HepG2 (cell line): ENCODE measurements at regions not wholly inside any gene's neighbourhood (a gene's known extent, or its start where the extent isn't known, plus 50 kb on each side); places are given as distances from the start of the nearest gene placed in this dataset.
A peak's percentile ranks its signal among the peaks of the same experiment; 100 is the strongest.

Experiments used
- ATAC-seq: fragments of 200-7000 bp; cut with Tn5 transposase; 3 replicates; pipeline ENCODE4 v1.9.1; 2020; ENCODE audit warnings: mild to moderate bottlenecking, moderate library complexity
- BruUV-seq: library from RNA; stranded (reverse); fragments of 400-500 nt; replicated peaks from 2 replicates; lab custom pipeline; 2021; lab: Mats Ljungman, UMichigan
- CTCF ChIA-PET: fragments of 300-600 bp; formaldehyde crosslinking; extraction: SDS; loops from one replicate; lab custom pipeline; 2021; ENCODE audit warnings: low total read pairs, inconsistent platforms, low intra/inter-chr PET ratio; lab: Yijun Ruan, JAX
- POLR2A ChIA-PET: fragments of 350-600 bp; sonication (Branson Sonifier 250); formaldehyde crosslinking; loops from one replicate; lab custom pipeline; 2020; ENCODE audit warnings: antibody characterized with exemption, inconsistent platforms; lab: Yijun Ruan, JAX
- DNase-seq: peaks from one replicate; pipeline ENCODE4 v3.0.0-alpha.2; 2015; ENCODE audit warnings: low spot score
- FAIRE-seq: peaks from 3 replicates; lab custom pipeline; 2011; peaks lifted over from hg19 to GRCh38; lab: Jason Lieb, UNC
- H2AFZ ChIP-seq: one replicate; pipeline ENCODE4 v1.6.1; 2011; ENCODE audit warnings: low read length, inconsistent platforms
- H3K27ac ChIP-seq: fragments of 300-600 bp; 3 replicates; pipeline ENCODE4 v1.8.0; 2011; ENCODE audit warnings: mixed run types, mild to moderate bottlenecking, mixed read lengths, low read length, inconsistent platforms; ENCODE audit not compliant: insufficient read depth; ENCODE audit errors: extremely low read length
- H3K27me3 ChIP-seq, 2 experiments: fragments of 200-600 bp in 1 of 2; 2 replicates in 1 of 2; 3 replicates in 1 of 2; pipeline versions ENCODE4 v1.6.0 to v1.8.0; 2011; ENCODE audit warnings: low read length in 2 of 2, mild to moderate bottlenecking in 2 of 2, moderate library complexity in 2 of 2, inconsistent platforms in 1 of 2; ENCODE audit not compliant: insufficient read depth in 2 of 2, control insufficient read depth in 1 of 2
- H3K36me3 ChIP-seq, 2 experiments: fragments of 200-600 bp in 1 of 2; replicated peaks in 1 of 2; 2 replicates in 1 of 2; 3 replicates in 1 of 2; pipeline versions ENCODE4 v1.5.1 to v1.8.0; 2011; ENCODE audit warnings: low read length in 2 of 2, inconsistent platforms in 1 of 2; ENCODE audit not compliant: insufficient read depth in 2 of 2, control insufficient read depth in 1 of 2
- H3K4me1 ChIP-seq: 2 replicates; pipeline ENCODE4 v1.5.1; 2012; ENCODE audit warnings: low read length, inconsistent platforms; ENCODE audit not compliant: insufficient read depth
- H3K4me2 ChIP-seq: 2 replicates; pipeline ENCODE4 v1.6.0; 2011; ENCODE audit warnings: low read depth, low read length, inconsistent platforms
- H3K4me3 ChIP-seq, 3 experiments: fragments of 200-600 bp in 1 of 3; sonication (generic), shearing (Covaris generic) in 1 of 3; replicated peaks in 1 of 3; 2 replicates each; pipeline ENCODE4 v1.5.1; 2011 to 2016; ENCODE audit warnings: low read length in 3 of 3, inconsistent platforms in 2 of 3, low read depth in 2 of 3, mild to moderate bottlenecking in 2 of 3, control low read depth in 1 of 3, mixed read lengths in 1 of 3; ENCODE audit not compliant: insufficient read depth in 1 of 3
- H3K79me2 ChIP-seq: one replicate; pipeline ENCODE4 v1.6.1; 2011; ENCODE audit warnings: low read length, inconsistent platforms; ENCODE audit not compliant: insufficient read depth
- H3K9ac ChIP-seq: 2 replicates; pipeline ENCODE4 v1.6.0; 2011; ENCODE audit warnings: mild to moderate bottlenecking, low read depth, low read length, inconsistent platforms; ENCODE audit not compliant: insufficient read depth
- H3K9me3 ChIP-seq: 2 replicates; pipeline ENCODE4 v1.5.1; 2012; ENCODE audit warnings: mild to moderate bottlenecking, low read length
- H4K20me1 ChIP-seq: 2 replicates; pipeline ENCODE4 v1.6.0; 2011; ENCODE audit warnings: inconsistent platforms, mild to moderate bottlenecking, low read length, moderate library complexity; ENCODE audit not compliant: insufficient read depth
- HNF4A ChIP-seq: sonication (generic); formaldehyde crosslinking; IDR thresholded peaks from 2 replicates; pipeline ENCODE4 v1.4.0; 2020; ENCODE audit warnings: missing genetic modification reagents
- MED1 ChIP-seq: sonication (generic); formaldehyde crosslinking; IDR thresholded peaks from 2 replicates; pipeline ENCODE4 v1.4.0; 2020; ENCODE audit warnings: missing genetic modification reagents
- SOX6 ChIP-seq, 2 experiments: fragments of 450-650 bp in 1 of 2; sonication (generic) in 1 of 2; formaldehyde crosslinking in 1 of 2; IDR thresholded peaks; 2 replicates each; pipeline versions ENCODE4 v1.4.0 to v1.6.1; 2017 to 2020; ENCODE audit warnings: antibody characterized with exemption in 1 of 2, mild to moderate bottlenecking in 1 of 2, missing genetic modification reagents in 1 of 2
- TGIF2 ChIP-seq: IDR thresholded peaks from 2 replicates; pipeline ENCODE4 v1.6.1; 2016; ENCODE audit warnings: control low read depth, missing compliant biosample characterization
- ZMYM4 ChIP-seq: sonication (generic); formaldehyde crosslinking; IDR thresholded peaks from 2 replicates; pipeline ENCODE4 v1.8.1; 2023; ENCODE audit warnings: mild to moderate bottlenecking, missing genetic modification reagents
- ZNF101 ChIP-seq: sonication (generic); formaldehyde crosslinking; IDR thresholded peaks from 2 replicates; pipeline ENCODE4 v1.4.0; 2020; ENCODE audit warnings: mild to moderate bottlenecking, low read depth, missing genetic modification reagents, borderline replicate concordance
- ZNF501 ChIP-seq: sonication (generic); formaldehyde crosslinking; IDR thresholded peaks from 2 replicates; pipeline ENCODE4 v1.5.1; 2020; ENCODE audit warnings: mild to moderate bottlenecking, moderate library complexity, missing genetic modification reagents
- ZNF703 ChIP-seq: sonication (generic); formaldehyde crosslinking; IDR thresholded peaks from 2 replicates; pipeline ENCODE4 v1.5.1; 2020; ENCODE audit warnings: missing genetic modification reagents, mild to moderate bottlenecking, moderate library complexity, borderline replicate concordance
- WGBS: methylation state at CpG from one replicate; pipeline ENCODE4 v1.1.6; 2017; ENCODE audit warnings: low lambda C conversion rate; 5-methylcytosine and 5-hydroxymethylcytosine counted together
- in situ Hi-C: cut with HindIII; loops from 2 replicates; pipeline ENCODE4 v1.10.0; 2017; ENCODE audit warnings: low pct_unique_long_range_greater_than_20kb; ENCODE audit not compliant: extremely low pct_ligation_motif_present
- intact Hi-C: fragments of 100-400 bp; cut with micrococcal nuclease; formaldehyde crosslinking; loops from one replicate; pipeline ENCODE4 v1.10.0; 2022; ENCODE audit not compliant: unreplicated experiment
- TF ChIP-seq, protein P1 (sequence below): sonication (generic); formaldehyde crosslinking; IDR thresholded peaks from 2 replicates; pipeline ENCODE4 v1.5.1; 2020; ENCODE audit warnings: missing genetic modification reagents, mild to moderate bottlenecking, borderline replicate concordance
- TF ChIP-seq, protein P2 (sequence below): sonication (generic); formaldehyde crosslinking; conservative IDR thresholded peaks from 2 replicates; pipeline ENCODE4 v1.4.0; 2020; ENCODE audit warnings: mild to moderate bottlenecking, missing genetic modification reagents, moderate library complexity

DNA sequence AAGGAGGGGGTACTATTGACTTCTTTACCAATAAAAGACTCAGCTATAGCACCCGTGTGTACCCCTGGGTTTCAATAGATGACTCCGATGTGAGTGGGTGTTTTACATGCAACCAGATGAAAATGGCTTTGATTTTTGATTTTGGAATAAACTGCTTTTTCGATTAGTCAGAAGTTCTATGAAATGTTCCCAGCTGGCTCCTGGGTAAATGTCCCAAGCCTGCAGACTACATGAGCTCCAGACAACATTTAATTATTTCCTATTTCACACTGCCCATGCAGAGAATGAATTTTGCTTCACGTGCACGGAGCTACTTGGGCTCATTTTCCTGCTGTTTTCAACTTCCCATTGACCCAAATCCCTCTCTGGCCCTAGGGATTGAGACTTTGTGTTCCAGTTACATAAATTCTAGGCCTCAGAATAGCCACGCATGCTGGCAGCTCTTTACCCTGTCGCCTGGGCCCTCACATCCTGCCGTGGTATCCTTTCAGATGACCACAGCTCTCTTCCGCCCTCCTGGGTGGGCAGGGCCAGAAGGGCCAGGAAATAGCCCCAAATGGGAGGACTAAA, 59.7 kb downstream of the GPR6 start:
- H3K27me3 ChIP-seq, result peaks cover 0 to 9% of the 10 kb centered on the region in 2 experiments; a peak in 1 of 5 replicates
- FAIRE-seq (no peak), DNase-seq (no peak), ATAC-seq (no peak)
- no peaks in the 10 kb centered on the region for H4K20me1 ChIP-seq
- intact Hi-C loops, result loop anchor here (10.0 kb wide), 1 partner anchor 443 kb away; no protein-coding TSS in a partner anchor
- H3K4me2 ChIP-seq, result no peak overlapping the region
- no peaks in the 10 kb centered on the region for H3K79me2 ChIP-seq
- no peak overlapping the region for H3K4me3 ChIP-seq
- in situ Hi-C loops, result no loop called here
- no peaks in the 10 kb centered on the region for H3K36me3 ChIP-seq
- no peak overlapping the region for H3K9ac ChIP-seq
- no peak overlapping the region for H2AFZ ChIP-seq
- H3K4me1 ChIP-seq, result peaks cover 19% of the 10 kb centered on the region
- BruUV-seq, result no TSS peak
- no peak overlapping the region for H3K27ac ChIP-seq
- WGBS, result 50% methylated on average over 8 of the region's 9 CpGs
- POLR2A ChIA-PET, result no interaction called here
- TF ChIP-seq, protein P1, sequence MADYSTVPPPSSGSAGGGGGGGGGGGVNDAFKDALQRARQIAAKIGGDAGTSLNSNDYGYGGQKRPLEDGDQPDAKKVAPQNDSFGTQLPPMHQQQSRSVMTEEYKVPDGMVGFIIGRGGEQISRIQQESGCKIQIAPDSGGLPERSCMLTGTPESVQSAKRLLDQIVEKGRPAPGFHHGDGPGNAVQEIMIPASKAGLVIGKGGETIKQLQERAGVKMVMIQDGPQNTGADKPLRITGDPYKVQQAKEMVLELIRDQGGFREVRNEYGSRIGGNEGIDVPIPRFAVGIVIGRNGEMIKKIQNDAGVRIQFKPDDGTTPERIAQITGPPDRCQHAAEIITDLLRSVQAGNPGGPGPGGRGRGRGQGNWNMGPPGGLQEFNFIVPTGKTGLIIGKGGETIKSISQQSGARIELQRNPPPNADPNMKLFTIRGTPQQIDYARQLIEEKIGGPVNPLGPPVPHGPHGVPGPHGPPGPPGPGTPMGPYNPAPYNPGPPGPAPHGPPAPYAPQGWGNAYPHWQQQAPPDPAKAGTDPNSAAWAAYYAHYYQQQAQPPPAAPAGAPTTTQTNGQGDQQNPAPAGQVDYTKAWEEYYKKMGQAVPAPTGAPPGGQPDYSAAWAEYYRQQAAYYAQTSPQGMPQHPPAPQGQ (CRISPR knock-in tag), result no peak
- H3K9me3 ChIP-seq, result no peaks in the 10 kb centered on the region
- CTCF ChIA-PET, result interaction anchor here (5.3 kb wide), 1 partner anchor 333 kb away, joined by 113 read pairs; no protein-coding TSS in a partner anchor

DNA sequence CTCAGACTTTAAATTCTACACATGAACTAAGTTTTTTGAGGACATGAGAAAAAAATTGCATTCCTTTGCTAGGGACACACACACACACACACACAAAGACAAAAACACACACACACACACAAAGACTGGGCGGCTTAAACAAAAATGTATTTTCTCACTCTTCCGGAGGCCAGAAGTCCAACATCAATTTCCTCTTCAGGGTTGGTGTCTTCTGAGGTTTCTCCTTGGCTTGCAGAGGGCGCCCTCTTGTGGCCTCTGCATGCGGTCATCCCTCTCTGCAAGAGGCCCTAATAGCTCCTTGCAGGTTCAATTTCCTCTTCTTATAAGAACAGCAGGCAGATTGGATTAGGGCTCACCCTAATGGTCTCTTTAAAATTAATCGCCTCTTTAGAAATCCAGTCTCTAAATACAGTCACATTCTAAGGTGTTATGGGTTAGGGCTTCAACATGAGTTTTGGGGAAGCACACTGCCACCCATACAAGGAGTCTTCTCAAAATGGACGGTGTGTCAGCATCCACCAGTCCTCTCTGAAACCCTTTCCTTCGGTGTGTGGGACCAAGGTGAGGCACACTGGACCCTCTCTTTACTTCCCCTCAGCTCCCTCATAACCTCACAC, 61.4 kb downstream of the GPR6 start:
- no peaks in the 10 kb centered on the region for H3K36me3 ChIP-seq
- H4K20me1 ChIP-seq, result no peaks in the 10 kb centered on the region
- peak; percentile 60 for FAIRE-seq
- peaks cover 31% of the 10 kb centered on the region for H3K4me1 ChIP-seq
- peak overlapping the region; percentile 23 to 35 (median 27); a peak in 4 of 6 replicates for H3K4me3 ChIP-seq
- no peak overlapping the region for H3K27ac ChIP-seq
- ChIA-PET CTCF (interaction anchor here (0.5 to 5.3 kb wide), 5 partner anchors 334 to 512 kb away, joined by 3 to 113 read pairs (median 6); no protein-coding TSS in a partner anchor), POLR2A (no interaction called here)
- peak; percentile 73 for DNase-seq
- 2% methylated on average over 7 of the region's 7 CpGs for WGBS
- no peak overlapping the region for H2AFZ ChIP-seq
- H3K9ac ChIP-seq, result no peak overlapping the region
- in situ Hi-C loops, result no loop called here
- no peaks in the 10 kb centered on the region for H3K9me3 ChIP-seq
- peak overlapping the region; percentile 60 for H3K4me2 ChIP-seq
- no peaks in the 10 kb centered on the region for H3K79me2 ChIP-seq
- peaks cover 0 to 2% of the 10 kb centered on the region in 2 experiments; a peak in 1 of 5 replicates for H3K27me3 ChIP-seq
- ATAC-seq, result peak; percentile 87
- intact Hi-C loops, result loop anchor here (1.0 to 10.0 kb wide), 4 partner anchors 334 to 512 kb away; no protein-coding TSS in a partner anchor
- no TSS peak for BruUV-seq
- TF ChIP-seq ZNF703 (CRISPR knock-in tag) (no peak), ZNF501 (CRISPR knock-in tag) (peak; percentile 48; the same call in 1 of the 2 replicates), SOX6 (IDR thresholded peaks at IDR 0.05) (no peak), SOX6 (CRISPR knock-in tag; IDR thresholded peaks at IDR 0.05) (peak; percentile 75), HNF4A (CRISPR knock-in tag) (peak; percentile 49; the same call in 1 of the 2 replicates), ZMYM4 (CRISPR knock-in tag) (peak; percentile 63), TGIF2 (CRISPR knock-in tag) (0 out of 2 replicates have a peak, but pooled peaks have one; percentile 17), MED1 (CRISPR knock-in tag) (peak; percentile 24; the same call in 1 of the 2 replicates), ZNF101 (CRISPR knock-in tag) (no peak)
- TF ChIP-seq, protein P2, sequence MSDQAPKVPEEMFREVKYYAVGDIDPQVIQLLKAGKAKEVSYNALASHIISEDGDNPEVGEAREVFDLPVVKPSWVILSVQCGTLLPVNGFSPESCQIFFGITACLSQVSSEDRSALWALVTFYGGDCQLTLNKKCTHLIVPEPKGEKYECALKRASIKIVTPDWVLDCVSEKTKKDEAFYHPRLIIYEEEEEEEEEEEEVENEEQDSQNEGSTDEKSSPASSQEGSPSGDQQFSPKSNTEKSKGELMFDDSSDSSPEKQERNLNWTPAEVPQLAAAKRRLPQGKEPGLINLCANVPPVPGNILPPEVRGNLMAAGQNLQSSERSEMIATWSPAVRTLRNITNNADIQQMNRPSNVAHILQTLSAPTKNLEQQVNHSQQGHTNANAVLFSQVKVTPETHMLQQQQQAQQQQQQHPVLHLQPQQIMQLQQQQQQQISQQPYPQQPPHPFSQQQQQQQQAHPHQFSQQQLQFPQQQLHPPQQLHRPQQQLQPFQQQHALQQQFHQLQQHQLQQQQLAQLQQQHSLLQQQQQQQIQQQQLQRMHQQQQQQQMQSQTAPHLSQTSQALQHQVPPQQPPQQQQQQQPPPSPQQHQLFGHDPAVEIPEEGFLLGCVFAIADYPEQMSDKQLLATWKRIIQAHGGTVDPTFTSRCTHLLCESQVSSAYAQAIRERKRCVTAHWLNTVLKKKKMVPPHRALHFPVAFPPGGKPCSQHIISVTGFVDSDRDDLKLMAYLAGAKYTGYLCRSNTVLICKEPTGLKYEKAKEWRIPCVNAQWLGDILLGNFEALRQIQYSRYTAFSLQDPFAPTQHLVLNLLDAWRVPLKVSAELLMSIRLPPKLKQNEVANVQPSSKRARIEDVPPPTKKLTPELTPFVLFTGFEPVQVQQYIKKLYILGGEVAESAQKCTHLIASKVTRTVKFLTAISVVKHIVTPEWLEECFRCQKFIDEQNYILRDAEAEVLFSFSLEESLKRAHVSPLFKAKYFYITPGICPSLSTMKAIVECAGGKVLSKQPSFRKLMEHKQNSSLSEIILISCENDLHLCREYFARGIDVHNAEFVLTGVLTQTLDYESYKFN, result 0 out of 2 replicates have a peak, but pooled peaks have one; percentile 23
